ENCODE measurements at regions not wholly inside any gene's neighbourhood (a gene's known extent, or its start where the extent isn't known, plus 50 kb on each side); places are given as distances from the start of the nearest gene placed in this dataset.

DNA sequence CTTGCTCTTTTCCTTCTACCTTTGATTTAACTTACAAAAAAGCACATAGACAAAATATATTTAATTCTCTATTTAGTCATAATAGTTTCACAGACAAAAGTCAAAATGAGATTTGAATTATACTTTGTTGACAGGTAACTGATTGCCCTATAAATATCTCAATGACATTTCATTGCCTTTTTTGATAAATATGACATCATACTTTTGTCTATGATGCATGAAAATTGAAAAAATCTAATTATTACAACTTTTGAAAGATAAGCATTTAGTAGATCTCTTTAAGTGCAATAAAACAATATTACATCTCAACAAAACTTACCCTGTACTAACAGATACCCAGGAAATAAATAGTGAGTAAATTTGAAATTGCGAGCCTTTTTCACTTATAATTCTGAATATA lies 147.9 kb downstream of the SERPINI1 start:
- Histone ChIP-seq H3K9me3 (no peaks in the 10 kb centered on the region), H3K36me3 (no peaks in the 10 kb centered on the region), H3K27me3 (replicated peaks in 1 of 7) (no peaks in the 10 kb centered on the region), H3K4me3 (no peak overlapping the region), H3K27ac (no peak overlapping the region), H3K4me1 (peaks cover 0 to 11% (median 6%) of the 10 kb centered on the region in 6 donors)
- WGBS, 5 donors, result 92 to 100% (median 96%) methylated on average over 1 of the region's 1 CpG
- intact Hi-C loops (cut with DNase I; ENCODE audit: low total_unique reads), result loop anchor here (10.0 kb wide), 1 partner anchor 499 kb away; the partner anchor contains the start of gene ZBBX
- no peak for DNase-seq
- TF ChIP-seq POLR2AphosphoS5 (IDR thresholded peaks at IDR 0.05), result no peak
- TF ChIP-seq POLR2A (IDR thresholded peaks at IDR 0.05), result no peak
- TF ChIP-seq CTCF (IDR thresholded peaks at IDR 0.05 in 8 of 11, conservative IDR thresholded peaks at IDR 0.05 in 3 of 11), result no peak

- Histone ChIP-seq H3K4me3 (peak overlapping the region in 1 of 8 donors; percentile 23), H3K9me3 (no peaks in the 10 kb centered on the region), H3K27me3 (replicated peaks in 1 of 7) (no peaks in the 10 kb centered on the region), H3K36me3 (no peaks in the 10 kb centered on the region), H3K4me1 (peaks cover 0 to 12% (median 8%) of the 10 kb centered on the region in 6 donors), H3K27ac (no peak overlapping the region)
- WGBS, 5 donors, result 0% methylated on average over 1 of the region's 1 CpG
- TF ChIP-seq CTCF (IDR thresholded peaks at IDR 0.05 in 8 of 11, conservative IDR thresholded peaks at IDR 0.05 in 3 of 11) (peak; percentile 10 to 67 (median 53)), POLR2A (IDR thresholded peaks at IDR 0.05) (no peak), POLR2AphosphoS5 (IDR thresholded peaks at IDR 0.05) (no peak)
- intact Hi-C loops (cut with DNase I; ENCODE audit: low total_unique reads), result loop anchor here (10.0 kb wide), 1 partner anchor 497 kb away; the partner anchor contains the start of gene ZBBX
- no peak for DNase-seq
Observed at GRCh38 chr3:167882057-167882667, 146.6 kb downstream of the SERPINI1 start.

- Histone ChIP-seq H3K27me3 (replicated peaks in 1 of 7) (no peaks in the 10 kb centered on the region), H3K9me3 (no peaks in the 10 kb centered on the region), H3K36me3 (no peaks in the 10 kb centered on the region), H3K4me1 (peaks cover 0 to 22% (median 10%) of the 10 kb centered on the region in 6 donors), H3K27ac (no peak overlapping the region), H3K4me3 (no peak overlapping the region)
- intact Hi-C loops (cut with DNase I; ENCODE audit: low total_unique reads), result loop anchor here (10.0 kb wide), 1 partner anchor 495 kb away; the partner anchor contains the start of gene ZBBX
- no peak for TF ChIP-seq CTCF (IDR thresholded peaks at IDR 0.05 in 8 of 11, conservative IDR thresholded peaks at IDR 0.05 in 3 of 11)
- no peak for TF ChIP-seq POLR2AphosphoS5 (IDR thresholded peaks at IDR 0.05)
- TF ChIP-seq POLR2A (IDR thresholded peaks at IDR 0.05), result no peak
- no peak for DNase-seq
Observed at GRCh38 chr3:167880183-167880582, 144.7 kb downstream of the SERPINI1 start.

- 18 to 48% (median 31%) methylated on average over 3 of the region's 3 CpGs for WGBS, 5 donors
- peak overlapping the region in 7 of 8 donors; percentile 49 to 73 (median 62) for H3K27ac ChIP-seq
- H3K4me1 ChIP-seq, result peaks cover 0 to 14% (median 6%) of the 10 kb centered on the region in 6 donors
- H3K9me3 ChIP-seq, result no peaks in the 10 kb centered on the region
- no peaks in the 10 kb centered on the region for H3K27me3 ChIP-seq (replicated peaks in 1 of 7)
- H3K4me3 ChIP-seq, result no peak overlapping the region
- no peak for DNase-seq
- no peaks in the 10 kb centered on the region for H3K36me3 ChIP-seq
- TF ChIP-seq POLR2AphosphoS5 (IDR thresholded peaks at IDR 0.05), result no peak
- no peak for TF ChIP-seq CTCF (IDR thresholded peaks at IDR 0.05 in 8 of 11, conservative IDR thresholded peaks at IDR 0.05 in 3 of 11)
- intact Hi-C loops (cut with DNase I; ENCODE audit: low total_unique reads), result no loop called here
Observed at GRCh38 chr3:167876620-167877281, 141.2 kb downstream of the SERPINI1 start.

All from spleen (tissue), 11 donors.